GM23338 (cell line): ENCODE measurements at regions not wholly inside any gene's neighbourhood (a gene's known extent, or its start where the extent isn't known, plus 50 kb on each side); places are given as distances from the start of the nearest gene placed in this dataset.

Experiments used
- ATAC-seq: fragments of 200-7000 bp; cut with Tn5 transposase; 3 replicates; pipeline ENCODE4 v1.9.1; 2020
- DNase-seq: peaks from one replicate; pipeline ENCODE4 v3.0.0-alpha.2; 2015; ENCODE audit warnings: low spot score
- H2AFZ ChIP-seq: fragments of 200-600 bp; sonication (generic); 2 replicates; pipeline ENCODE4 v1.8.0; 2016; ENCODE audit warnings: antibody characterized with exemption, mild to moderate bottlenecking, moderate library complexity
- H3F3A ChIP-seq: fragments of 200-600 bp; sonication (generic); replicated peaks from 2 replicates; pipeline ENCODE4 v1.8.0; 2017; ENCODE audit warnings: antibody characterized with exemption, mixed run types, low read depth
- H3K27ac ChIP-seq: fragments of 200-600 bp; sonication (generic); 2 replicates; pipeline ENCODE4 v1.6.1; 2016; ENCODE audit warnings: low read depth
- H3K27me3 ChIP-seq: fragments of 200-600 bp; sonication (generic); 2 replicates; pipeline ENCODE4 v1.8.0; 2016; ENCODE audit warnings: mild to moderate bottlenecking, mixed run types, moderate library complexity; ENCODE audit not compliant: insufficient read depth
- H3K36me3 ChIP-seq: fragments of 200-600 bp; sonication (generic); 2 replicates; pipeline ENCODE4 v1.8.0; 2016; ENCODE audit warnings: mild to moderate bottlenecking; ENCODE audit not compliant: insufficient read depth
- H3K4me1 ChIP-seq: fragments of 200-600 bp; sonication (generic); 2 replicates; pipeline ENCODE4 v1.8.0; 2016; ENCODE audit warnings: mild to moderate bottlenecking, moderate library complexity; ENCODE audit not compliant: insufficient read depth
- H3K4me2 ChIP-seq: fragments of 200-600 bp; sonication (generic); 2 replicates; pipeline ENCODE4 v1.7.1; 2017; ENCODE audit warnings: mixed run types
- H3K4me3 ChIP-seq: fragments of 200-600 bp; sonication (generic); 2 replicates; pipeline ENCODE4 v1.6.1; 2016; ENCODE audit warnings: mixed run types
- H3K79me2 ChIP-seq: fragments of 200-600 bp; sonication (generic); replicated peaks from 2 replicates; pipeline ENCODE4 v1.8.0; 2017; ENCODE audit warnings: mild to moderate bottlenecking; ENCODE audit not compliant: insufficient read depth
- H3K9me2 ChIP-seq: fragments of 200-600 bp; sonication (generic); 2 replicates; pipeline ENCODE4 v1.8.0; 2017; ENCODE audit not compliant: insufficient read depth
- H4K20me1 ChIP-seq: fragments of 200-600 bp; sonication (generic); replicated peaks from 2 replicates; pipeline ENCODE4 v1.8.0; 2017; ENCODE audit warnings: mild to moderate bottlenecking; ENCODE audit not compliant: insufficient read depth
- H3K27ac Mint-ChIP-seq: 2 replicates; pipeline ENCODE4 v1.8.0; 2020; ENCODE audit warnings: inconsistent platforms, mild to moderate bottlenecking, moderate library complexity, mixed read lengths
- H3K27me3 Mint-ChIP-seq: 3 replicates; pipeline ENCODE4 v1.8.0; 2022; ENCODE audit warnings: low read depth, mild to moderate bottlenecking, moderate library complexity, mixed read lengths, inconsistent platforms; ENCODE audit not compliant: insufficient read depth, poor library complexity
- H3K36me3 Mint-ChIP-seq: 3 replicates; pipeline ENCODE4 v1.8.0; 2021; ENCODE audit warnings: low read depth, mild to moderate bottlenecking, inconsistent platforms, moderate library complexity, mixed read lengths
- H3K4me1 Mint-ChIP-seq: 3 replicates; pipeline ENCODE4 v1.8.0; 2020; ENCODE audit warnings: mild to moderate bottlenecking, inconsistent platforms, mixed read lengths
- H3K4me3 Mint-ChIP-seq: 3 replicates; pipeline ENCODE4 v1.8.0; 2021; ENCODE audit warnings: moderate library complexity, mild to moderate bottlenecking, inconsistent platforms, mixed read lengths
- H3K9me3 Mint-ChIP-seq: 3 replicates; pipeline ENCODE4 v1.8.0; 2020; ENCODE audit warnings: moderate library complexity, mild to moderate bottlenecking, inconsistent platforms, mixed read lengths
- CREB1 ChIP-seq: fragments of 250-450 bp; sonication (Bioruptor Pico); IDR thresholded peaks from 2 replicates; pipeline ENCODE4 v1.5.0; 2020; ENCODE audit warnings: low read depth, mild to moderate bottlenecking, moderate library complexity
- ETS1 ChIP-seq: IDR thresholded peaks from 2 replicates; pipeline ENCODE4 v1.6.1; 2016; ENCODE audit warnings: antibody characterized with exemption
- EZH2 ChIP-seq: fragments of 200-600 bp; sonication (generic); IDR thresholded peaks from one replicate; pipeline ENCODE4 v1.8.0; 2017; ENCODE audit warnings: antibody characterized with exemption, mild to moderate bottlenecking, low read depth; ENCODE audit not compliant: unreplicated experiment
- EZH2phosphoT487 ChIP-seq: fragments of 200-600 bp; sonication (generic); IDR thresholded peaks from one replicate; pipeline ENCODE4 v1.8.1; 2018; ENCODE audit warnings: antibody characterized with exemption; ENCODE audit not compliant: unreplicated experiment
- JUNB ChIP-seq: IDR thresholded peaks from one replicate; pipeline ENCODE4 v1.6.1; 2016; ENCODE audit warnings: antibody characterized with exemption; ENCODE audit not compliant: unreplicated experiment
- NANOG ChIP-seq: IDR thresholded peaks from 2 replicates; pipeline ENCODE4 v1.6.1; 2016; ENCODE audit warnings: antibody characterized with exemption, borderline replicate concordance
- ZNF114 ChIP-seq: fragments of 250-450 bp; sonication (Bioruptor Pico); IDR thresholded peaks from 2 replicates; pipeline ENCODE4 v1.5.0; 2020; ENCODE audit warnings: mild to moderate bottlenecking, moderate library complexity
- ZNF331 ChIP-seq: fragments of 250-450 bp; sonication (Bioruptor Pico); IDR thresholded peaks from 2 replicates; pipeline ENCODE4 v1.5.0; 2020; ENCODE audit warnings: low read depth, mild to moderate bottlenecking, moderate library complexity
- ZNF462 ChIP-seq: fragments of 250-450 bp; sonication (Bioruptor Pico); IDR thresholded peaks from 2 replicates; pipeline ENCODE4 v1.5.0; 2020; ENCODE audit warnings: mild to moderate bottlenecking, moderate library complexity

GRCh38 chrY:7719271-7719670, 807.7 kb upstream of the AMELY start (continued):
- no peak for TF ChIP-seq ZNF462 (CRISPR knock-in tag)

- no peak overlapping the region for H3K4me3 Mint-ChIP-seq
- TF ChIP-seq EZH2phosphoT487 (no peak), ZNF331 (no peak), ZNF114 (no peak), CREB1 (CRISPR knock-in tag) (no peak)
- no peaks in the 10 kb centered on the region for H3K36me3 Mint-ChIP-seq
- no peaks in the 10 kb centered on the region for H3K9me3 Mint-ChIP-seq
- H3K27me3 Mint-ChIP-seq = no peaks in the 10 kb centered on the region
- Histone ChIP-seq H3K27me3 (no peaks in the 10 kb centered on the region), H3K4me2 (no peak overlapping the region), H3K36me3 (no peaks in the 10 kb centered on the region), H3K4me3 (no peak overlapping the region), H3K79me2 (no peaks in the 10 kb centered on the region), H3K9me2 (no peaks in the 10 kb centered on the region), H3F3A (no peaks in the 10 kb centered on the region), H4K20me1 (no peaks in the 10 kb centered on the region), H2AFZ (no peak overlapping the region), H3K27ac (no peak overlapping the region), H3K4me1 (no peaks in the 10 kb centered on the region)
- H3K27ac Mint-ChIP-seq = no peak overlapping the region
- no peaks in the 10 kb centered on the region for H3K4me1 Mint-ChIP-seq
- ATAC-seq (no peak), DNase-seq (no peak)
Observed at GRCh38 chrY:7718626-7719025, 807.1 kb upstream of the AMELY start.

GRCh38 chrY:7718126-7718525, 806.6 kb upstream of the AMELY start:
- Histone ChIP-seq H3K4me3 (no peak overlapping the region), H3K79me2 (no peaks in the 10 kb centered on the region), H3K36me3 (no peaks in the 10 kb centered on the region), H4K20me1 (no peaks in the 10 kb centered on the region), H3K4me1 (no peaks in the 10 kb centered on the region), H3K27me3 (no peaks in the 10 kb centered on the region), H2AFZ (no peak overlapping the region), H3K27ac (no peak overlapping the region), H3K9me2 (no peaks in the 10 kb centered on the region), H3F3A (no peaks in the 10 kb centered on the region), H3K4me2 (no peak overlapping the region)
- Mint-ChIP-seq H3K9me3 (no peaks in the 10 kb centered on the region), H3K4me1 (no peaks in the 10 kb centered on the region), H3K4me3 (no peak overlapping the region), H3K36me3 (no peaks in the 10 kb centered on the region), H3K27me3 (no peaks in the 10 kb centered on the region), H3K27ac (no peak overlapping the region)
- ATAC-seq (no peak), DNase-seq (no peak)
- TF ChIP-seq ZNF114 (no peak), ETS1 (no peak), NANOG (no peak), JUNB (no peak), EZH2 (no peak)
